NK-92 (cell line): ENCODE measurements at regions not wholly inside any gene's neighbourhood (a gene's known extent, or its start where the extent isn't known, plus 50 kb on each side); places are given as distances from the start of the nearest gene placed in this dataset.
"Not testable (repeated sequence)": the region's sequence is repeated elsewhere in the genome, so short reads cannot be mapped to it uniquely, and the experiment has no call there.

Source experiments
- DNase-seq: peaks from one replicate; lab custom pipeline; 2025; ENCODE audit not compliant: unreplicated experiment; lab: John Stamatoyannopoulos, UW

DNA sequence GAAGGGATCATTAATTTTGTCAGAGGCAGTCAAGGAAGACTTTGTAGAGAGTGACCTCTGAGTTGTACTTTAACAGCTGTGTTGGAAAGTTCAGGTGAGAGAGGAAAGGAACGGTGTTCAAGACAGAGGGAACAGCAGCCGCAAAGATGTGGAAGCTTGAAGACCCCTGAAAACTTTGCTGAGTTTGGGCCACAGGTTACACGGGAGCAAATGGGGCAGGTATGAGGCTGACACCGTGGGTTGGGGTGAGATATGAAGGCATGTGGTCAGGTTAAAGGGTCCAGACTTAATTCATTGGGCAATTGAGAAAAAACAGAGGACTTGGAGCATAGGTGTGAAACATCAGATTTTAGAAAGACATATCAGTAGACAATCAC, 72.0 kb upstream of the SERP2 start:
- DNase-seq = no peak

DNA sequence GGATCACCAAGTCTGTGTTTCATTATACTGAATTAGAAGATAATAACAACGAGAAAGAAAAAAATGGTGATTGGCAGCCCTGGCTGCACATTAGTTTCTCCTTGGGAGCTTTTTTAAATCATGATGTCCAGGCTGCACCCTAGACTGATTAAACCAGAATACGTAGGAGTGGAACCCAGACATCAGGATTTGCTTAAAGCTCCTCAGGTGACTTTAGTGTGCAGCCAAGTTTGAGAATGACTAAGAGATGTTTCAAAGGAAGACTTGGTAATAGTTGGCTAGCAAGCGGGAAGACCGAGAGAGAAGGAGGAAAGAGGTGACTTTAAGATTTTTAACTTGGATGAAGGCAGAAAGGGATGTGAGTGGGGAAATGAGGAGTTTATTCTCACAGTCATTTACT, 71.4 kb upstream of the SERP2 start:
- no peak for DNase-seq

DNA sequence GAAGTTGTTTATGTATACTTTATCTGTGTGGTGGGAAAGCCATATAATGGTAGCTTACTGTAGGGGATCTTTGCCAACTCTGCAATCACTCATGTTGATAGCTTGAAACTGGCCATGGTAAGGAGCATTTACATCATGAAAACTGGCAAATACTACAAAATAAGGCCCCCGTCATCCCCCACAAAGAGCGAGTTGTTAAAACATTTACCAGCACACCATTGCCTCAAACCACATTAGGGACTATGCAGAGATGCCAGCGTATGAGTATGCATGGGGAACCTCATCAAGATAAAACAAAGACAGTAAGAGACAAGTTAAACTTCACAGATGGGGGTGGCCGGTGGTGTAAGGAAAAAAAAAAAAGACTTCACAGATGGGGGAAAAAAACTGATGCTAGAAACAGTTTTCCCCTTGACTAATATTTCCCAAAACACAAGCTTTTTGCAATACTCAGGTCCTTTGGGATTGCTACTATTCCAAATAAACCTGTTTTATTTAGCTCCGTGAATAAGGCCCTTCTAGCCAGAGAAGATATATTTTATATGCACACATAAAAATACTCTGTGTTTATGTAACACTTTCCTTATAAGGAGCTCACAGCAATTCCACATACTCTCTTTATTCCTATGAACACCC, 70.6 kb upstream of the SERP2 start:
- no peak for DNase-seq

DNA sequence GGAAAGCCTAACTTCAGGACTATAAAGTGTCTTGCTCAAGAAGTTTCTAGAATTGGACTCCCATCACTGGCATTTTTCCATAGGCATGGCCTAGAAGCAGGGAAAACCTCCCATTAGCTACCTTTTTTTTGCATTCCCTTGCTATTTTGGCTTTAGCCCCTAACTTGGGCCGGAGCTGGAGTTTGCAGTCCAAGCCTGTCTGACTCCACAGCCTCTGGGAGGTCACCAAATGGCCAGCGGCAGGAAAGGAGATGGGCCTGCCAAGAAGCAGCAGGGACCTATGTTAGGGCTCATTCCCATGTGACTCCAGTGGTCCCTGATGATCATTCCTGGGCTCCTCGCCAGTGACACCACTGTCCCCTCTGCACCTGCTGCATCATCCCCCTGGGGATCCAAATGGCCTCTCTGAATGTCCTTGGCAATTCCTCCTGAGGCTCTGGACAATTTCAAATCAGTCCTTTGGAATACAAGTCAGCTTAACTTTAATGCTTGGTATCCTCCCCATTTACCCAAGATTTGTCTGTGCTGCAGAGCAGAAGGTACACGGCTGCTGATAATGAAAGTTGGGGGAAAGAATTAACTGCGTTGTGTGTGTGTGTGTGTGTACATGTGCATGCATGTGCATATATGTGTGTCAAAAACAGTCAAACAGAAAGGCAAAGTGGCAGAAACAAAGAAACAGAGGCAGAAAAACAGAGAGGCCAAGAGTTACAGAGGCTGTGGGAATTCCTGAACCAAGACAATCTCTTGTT, 69.8 kb upstream of the SERP2 start:
- DNase-seq = no peak

DNA sequence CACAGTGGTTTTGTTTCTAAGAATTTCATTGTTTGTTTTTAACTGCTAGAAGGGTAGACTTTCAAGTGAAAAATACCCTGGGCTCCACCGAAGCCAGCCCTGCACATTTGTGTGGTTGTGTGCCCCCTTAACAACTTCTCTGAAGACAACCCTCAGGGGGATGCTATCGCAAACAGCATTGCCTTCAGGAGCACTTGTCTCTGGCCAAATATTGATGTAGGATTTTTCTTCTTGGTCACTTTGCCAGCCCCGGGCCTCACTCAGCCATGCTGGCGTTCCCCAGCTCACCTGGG, 69.2 kb upstream of the SERP2 start:
- no peak for DNase-seq

DNA sequence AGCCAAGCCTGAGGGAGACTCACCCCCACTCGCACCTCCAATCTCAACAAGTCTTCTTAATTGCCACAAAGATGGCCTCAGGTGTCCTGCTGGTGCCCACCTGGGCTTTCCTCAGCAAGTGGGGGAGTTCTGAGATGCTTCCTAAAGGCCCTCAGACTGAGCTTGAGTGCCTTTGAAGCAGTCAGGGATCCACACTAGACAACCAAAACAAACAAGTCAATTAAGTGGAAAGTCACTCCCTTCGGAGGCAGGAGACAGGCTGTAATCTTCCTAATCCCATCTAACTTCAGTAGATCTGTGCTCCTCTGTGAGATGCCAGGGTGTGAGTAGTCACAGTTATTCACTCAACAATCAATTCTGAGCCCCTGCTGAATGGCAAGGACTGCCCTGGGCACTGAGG, 68.3 kb upstream of the SERP2 start:
- DNase-seq = no peak

DNA sequence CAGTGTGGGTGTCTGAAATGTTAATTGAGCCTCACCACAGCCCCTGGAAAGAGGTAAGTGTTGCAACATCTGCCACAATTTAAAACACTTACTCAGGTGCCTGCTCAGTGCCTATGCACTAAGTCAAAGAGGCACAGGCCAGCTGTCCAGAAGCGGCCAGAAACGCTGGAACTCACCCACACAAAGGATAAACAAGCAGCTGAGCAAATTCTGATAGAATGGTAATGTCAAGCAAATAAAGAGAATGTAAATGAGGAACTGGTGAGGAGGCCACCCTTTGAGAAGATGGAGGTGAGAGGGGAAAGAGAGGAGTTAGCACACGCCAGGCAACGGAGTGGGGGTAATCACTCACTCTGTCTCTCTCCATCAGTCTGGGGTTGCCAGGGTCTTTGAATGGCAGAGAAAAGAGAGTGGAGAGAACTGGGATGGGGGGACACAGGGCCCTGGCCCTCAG, 67.7 kb upstream of the SERP2 start:
- DNase-seq = no peak

DNA sequence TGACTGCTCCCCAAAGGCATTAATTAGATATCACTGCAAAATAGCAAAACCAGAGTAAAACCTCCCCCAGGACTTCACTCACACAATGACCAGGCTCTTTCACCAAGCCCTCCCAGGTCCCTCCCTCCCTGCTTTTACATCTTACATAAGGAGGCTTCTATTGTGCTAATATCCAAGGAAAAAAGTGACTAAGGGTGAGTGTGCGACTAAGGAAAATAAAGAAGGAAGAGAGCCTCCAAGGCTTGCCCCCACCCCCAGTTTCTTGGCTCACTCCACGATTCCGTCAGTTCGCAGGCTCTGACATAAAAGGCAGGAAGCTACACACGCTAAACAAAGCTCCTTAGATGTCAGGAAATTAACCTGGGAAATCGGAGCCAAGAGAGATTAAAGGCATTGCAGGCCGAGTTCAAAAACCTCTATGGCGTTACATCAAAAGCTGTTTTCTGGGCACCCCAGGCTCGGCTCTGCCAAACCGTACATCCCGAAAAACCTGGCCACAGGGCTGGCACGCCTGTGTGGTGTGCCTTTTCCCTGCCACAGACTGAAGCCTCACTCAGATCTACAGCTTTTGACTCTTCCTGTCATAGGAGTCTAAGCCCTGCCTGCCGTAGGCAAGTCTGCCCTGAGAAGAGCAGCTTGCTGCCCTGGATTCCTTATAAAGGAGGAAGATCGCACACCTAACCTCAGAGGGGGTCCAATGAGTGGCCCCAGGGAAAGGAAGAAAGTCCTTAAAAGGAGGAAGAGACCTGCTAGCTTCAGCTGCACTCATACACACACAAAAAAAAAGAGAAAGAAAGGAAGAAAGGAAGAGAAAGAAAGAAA, 67.0 kb upstream of the SERP2 start:
- DNase-seq = no peak

DNA sequence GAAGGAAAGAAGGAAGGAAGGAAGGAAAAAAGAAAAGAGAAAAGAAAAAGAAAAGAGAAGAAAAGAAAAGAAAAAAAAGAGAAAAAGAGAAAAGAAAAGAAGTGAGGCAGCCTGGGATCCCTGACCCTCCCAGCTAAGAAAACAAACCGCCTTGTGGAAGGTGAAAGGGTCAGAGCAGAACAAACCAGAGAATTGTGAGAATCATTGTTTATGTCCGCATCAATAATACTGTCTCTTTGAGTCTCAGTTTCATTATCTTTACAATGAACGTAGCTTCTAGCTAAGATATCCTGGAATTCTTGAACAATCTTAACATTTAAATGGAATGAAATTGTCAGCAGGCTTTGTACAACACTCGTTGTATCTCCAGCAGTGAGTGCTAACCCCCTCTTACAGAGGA, 66.4 kb upstream of the SERP2 start:
- no peak for DNase-seq

DNA sequence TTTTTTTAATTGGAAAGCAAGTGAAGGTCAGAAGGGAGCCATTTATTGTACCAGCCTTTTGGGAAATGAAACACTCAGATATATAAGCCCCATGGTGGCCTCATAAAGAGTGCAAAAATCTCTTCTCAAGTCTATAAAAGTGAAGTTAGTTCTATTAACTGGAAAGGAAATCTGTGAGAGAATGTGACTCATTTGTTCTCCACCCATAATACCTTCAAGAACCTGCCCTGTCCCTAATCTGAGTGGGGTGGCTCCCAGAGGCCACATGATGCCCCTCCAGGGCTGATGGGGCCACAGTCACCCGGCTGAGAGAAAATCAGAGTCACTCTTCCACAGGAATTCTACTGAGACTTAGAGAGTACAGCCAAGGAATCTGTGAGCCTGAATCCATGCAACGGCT, 65.8 kb upstream of the SERP2 start:
- no peak for DNase-seq

DNA sequence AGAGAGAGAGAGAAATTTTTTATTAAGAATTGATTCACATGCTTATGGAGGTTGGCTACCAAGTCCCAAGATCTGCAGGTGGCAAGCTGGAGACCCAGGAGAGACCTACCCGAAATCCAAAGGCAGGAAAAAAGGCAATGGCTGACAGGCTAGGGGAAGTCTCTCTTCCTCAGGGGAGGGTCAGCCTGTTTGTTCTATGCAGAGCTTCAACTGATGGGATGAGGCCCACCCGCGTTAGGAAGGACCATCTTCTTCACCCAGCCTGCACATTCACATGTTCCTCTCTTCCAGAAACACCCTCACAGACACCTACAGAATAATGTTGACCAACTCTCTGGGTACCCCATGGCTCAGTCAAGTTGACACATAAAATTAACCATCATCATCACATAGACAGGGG, 65.3 kb upstream of the SERP2 start:
- DNase-seq = no peak

DNA sequence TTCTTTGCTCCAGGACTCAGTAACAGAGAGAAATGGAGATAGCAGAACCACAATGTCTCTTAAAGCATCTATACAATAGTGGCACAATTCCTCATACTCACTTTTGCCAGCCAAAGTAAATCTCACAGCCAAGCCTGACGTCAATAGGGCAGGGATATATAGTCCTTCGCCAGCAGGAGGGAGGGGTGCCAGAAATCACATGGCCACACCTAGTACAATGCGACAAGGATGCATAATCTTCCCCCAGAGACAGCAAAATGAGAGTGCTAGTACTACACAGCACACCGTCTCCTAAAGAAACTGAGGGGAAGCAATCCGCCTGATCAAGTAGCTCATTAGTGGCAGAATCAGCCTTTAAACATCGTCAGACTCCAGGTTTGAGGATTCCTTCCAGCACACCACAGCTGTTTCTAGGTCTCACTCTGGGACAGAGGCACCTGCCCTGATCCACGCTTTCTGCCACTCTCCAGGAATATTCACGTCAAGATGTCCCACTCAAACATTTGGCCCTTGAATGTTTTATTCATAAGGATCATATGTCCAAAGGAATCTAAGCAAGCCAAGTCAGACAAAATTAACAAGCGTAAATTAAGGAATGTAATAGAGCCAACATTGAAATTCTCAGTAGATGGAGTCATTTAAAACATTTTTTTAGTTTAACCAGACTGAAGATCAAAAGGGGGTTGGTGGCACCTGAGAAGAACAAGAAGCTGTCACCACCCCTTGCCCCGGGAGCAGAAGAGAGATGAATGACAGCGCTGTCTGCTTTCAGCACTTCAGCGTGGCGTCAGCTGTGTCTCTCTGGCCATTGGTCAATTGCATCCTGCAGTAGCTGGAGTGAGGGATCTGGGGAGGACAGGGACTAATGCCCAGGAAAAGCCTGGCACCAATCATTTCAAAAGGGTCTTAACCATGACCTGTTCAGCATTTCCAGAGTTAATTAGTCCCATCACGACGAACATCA, 63.5 kb upstream of the SERP2 start:
- DNase-seq = no peak

DNA sequence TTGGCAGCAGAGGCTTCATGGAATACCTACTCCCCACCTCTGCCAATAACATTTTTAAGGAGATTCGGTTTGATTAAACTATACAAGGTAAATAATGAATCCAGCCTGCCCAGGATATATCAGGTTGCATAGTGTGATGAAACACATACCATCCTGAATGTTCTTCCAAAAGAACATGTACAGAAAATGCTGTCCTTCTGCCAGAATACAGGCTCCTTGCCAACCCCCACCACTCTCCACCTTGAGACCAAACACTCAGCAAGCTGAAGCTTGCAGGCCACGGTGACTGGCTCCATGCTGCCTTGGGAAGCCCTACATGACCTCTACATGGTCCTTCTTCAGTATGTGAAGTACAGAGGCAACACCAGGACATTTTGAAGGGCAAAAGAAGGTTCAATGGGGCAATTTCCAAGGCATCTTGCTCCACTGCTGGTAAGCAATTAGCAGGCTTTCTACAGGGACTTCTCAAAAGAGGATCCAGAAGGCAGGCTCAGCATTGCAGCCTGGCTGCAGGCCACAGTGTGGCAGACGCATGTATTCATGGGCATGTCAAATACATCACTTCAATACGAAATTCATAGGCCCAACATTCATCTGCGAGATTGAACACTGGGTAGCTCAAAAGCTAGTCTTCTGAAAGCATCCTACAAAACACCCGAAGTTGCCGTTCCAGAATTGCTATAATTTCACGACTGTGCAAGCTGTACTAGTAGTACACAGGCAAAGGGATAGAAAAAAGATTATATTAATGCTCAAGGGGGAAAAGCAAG, 62.4 kb upstream of the SERP2 start:
- DNase-seq = no peak

DNA sequence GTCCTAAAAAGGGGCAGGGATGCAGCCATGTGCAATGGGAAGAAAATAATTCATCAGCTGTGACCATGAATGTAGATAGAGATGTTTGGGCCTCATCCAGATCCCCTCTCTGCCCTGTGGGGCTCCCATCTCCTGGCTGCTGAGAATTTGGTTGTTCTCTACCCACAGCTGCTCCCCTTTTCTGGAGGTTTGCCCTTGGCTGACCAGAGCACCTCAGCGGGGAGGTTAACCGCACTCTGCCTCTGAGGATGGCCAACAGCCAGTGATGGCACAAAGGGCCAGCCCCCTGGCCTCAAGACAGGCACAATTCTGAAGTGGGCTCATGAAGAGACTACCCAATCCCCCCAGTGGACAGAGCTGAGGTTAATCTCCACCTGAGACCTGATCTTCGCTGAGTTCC, 61.5 kb upstream of the SERP2 start:
- DNase-seq = no peak

DNA sequence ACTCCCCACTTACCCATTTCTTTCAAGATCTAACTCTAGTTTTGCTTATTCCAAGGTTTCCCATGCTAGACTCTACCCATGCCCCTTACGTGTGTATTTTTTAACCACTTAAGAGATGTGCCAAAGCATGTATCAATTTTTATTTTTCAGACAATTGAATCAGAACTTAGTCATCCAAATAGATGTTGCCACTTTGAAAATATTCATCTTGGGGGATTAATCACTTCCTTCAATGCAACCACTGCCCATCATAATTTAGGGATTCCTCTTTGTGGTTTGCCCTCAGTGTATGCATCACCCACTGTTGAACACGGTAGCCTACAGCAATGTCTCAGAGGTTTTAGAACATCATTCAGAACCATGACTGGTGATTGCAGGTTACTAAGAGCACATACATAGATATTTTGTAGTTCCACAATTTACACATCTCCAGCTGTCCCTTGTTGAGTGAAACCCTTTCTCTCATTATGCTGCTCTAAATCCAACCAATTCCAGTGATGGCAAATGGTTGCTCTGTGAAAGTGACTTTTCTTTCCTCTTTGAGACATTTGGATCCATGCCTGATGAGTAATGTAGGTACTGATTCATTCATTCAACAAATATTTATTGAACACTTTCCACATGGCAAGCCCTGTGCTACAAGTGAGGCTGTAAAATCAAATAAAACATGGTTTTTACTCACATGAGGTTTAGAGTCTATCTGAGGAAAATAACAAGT, 60.6 kb upstream of the SERP2 start:
- no peak for DNase-seq

DNA sequence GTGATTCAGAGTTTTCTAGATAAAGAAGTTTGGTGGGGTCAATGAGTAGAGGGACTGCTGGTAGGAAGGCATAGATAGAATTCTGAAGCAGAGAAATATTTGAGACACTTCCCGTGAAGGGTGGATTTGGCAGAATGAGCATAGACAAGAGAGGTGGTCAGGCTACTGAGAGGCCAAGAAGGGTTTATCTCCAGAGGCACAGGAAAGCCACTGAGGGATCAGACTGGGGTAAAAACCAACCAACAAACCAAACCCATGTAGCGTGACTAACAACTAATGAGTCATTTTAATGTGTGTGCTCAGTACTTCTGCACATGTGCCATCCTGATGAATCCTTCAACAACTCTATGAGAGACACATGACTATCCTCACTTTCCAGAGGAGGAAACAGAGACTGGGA, 60.0 kb upstream of the SERP2 start:
- no peak for DNase-seq

DNA sequence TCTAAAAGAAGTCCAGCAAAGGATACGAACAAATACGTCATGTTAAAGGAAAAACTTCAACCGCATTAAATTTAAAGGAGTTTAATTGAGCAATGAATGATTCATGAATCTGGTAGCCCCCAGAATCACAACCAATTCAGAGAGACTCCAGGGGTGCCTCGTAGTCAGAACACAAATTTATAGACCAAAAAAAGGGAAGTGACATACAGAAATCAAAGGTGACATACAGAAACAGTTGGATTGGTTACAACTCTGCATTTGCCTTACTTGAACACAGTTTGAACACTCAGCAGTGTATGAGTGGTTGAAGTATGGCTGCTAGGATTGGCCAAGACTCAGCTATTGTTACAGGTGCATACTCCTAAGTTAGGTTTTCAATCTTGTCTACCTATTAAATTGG, 59.5 kb upstream of the SERP2 start:
- DNase-seq = not testable (repeated sequence)

DNA sequence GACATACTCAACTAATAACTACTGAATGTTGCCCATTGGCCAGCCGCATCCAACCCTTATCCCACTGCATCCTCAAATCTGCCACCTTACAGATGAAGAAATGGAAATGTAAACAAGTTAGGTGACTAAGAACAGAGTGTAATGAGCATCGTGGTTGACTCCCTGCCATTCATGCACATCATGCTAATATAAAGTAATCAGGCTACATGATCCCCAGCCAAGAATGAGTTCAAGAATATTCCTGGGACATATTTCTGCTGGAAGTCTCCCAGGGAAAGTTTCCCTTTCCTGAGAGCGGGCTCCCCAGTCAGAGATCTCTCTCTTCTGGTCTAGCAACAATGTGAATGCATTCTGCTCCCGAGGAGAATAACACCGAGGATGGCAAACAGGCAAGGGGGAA, 55.9 kb upstream of the SERP2 start:
- DNase-seq = no peak

DNA sequence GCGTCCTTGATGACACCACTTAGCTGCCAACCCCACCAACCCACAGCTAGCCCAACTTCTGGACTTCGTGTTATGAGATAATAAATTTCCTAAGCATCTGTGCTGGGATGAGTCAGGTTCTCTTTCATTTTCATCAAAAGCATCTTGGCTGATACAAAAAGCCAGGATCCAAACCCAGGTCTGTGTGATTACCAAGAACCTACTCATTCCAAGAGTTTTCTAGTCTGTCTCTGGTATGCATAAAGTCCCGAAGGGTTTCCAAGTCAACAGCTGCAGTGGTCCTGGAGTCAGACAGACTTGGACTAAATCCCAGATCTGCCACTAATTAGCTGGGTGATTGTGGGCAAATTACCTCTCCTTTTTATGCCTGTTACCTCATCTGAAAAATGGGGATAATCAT, 55.5 kb upstream of the SERP2 start:
- DNase-seq = no peak

DNA sequence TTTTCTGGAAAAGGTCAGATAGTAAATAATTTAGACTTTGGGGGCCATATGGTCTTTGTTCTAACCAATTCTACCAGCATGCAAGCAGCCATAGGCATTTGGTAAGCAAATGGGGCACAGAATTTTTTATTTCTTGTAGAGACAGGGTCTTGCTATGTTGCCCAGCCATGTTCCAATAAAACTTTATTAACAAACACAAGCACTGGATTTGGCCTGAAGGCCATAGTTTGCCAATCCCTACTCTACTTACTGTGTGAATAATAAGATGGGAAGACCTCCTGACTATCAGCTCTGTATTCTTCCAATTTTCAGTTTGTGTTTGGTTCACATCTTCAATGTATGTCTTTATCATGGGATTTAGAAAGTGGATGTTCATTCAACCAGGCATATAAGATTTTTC, 53.0 kb upstream of the SERP2 start:
- no peak for DNase-seq
